PC-9 (cell line): ENCODE measurements at regions not wholly inside any gene's neighbourhood (a gene's known extent, or its start where the extent isn't known, plus 50 kb on each side); places are given as distances from the start of the nearest gene placed in this dataset.

Experiments used
- BruUV-seq: library from RNA; stranded (reverse); fragments of 400-500 nt; replicated peaks from 2 replicates; lab custom pipeline; 2021; lab: Mats Ljungman, UMichigan
- CTCF ChIA-PET: fragments of 300-600 bp; sonication (Branson Sonifier 250); formaldehyde crosslinking; loops from one replicate; lab custom pipeline; 2022; ENCODE audit warnings: antibody characterized with exemption; lab: Charles Lee
- POLR2A ChIA-PET: fragments of 300-600 bp; sonication (Branson Sonifier 250); formaldehyde crosslinking; loops from one replicate; lab custom pipeline; 2022; ENCODE audit warnings: antibody characterized with exemption; ENCODE audit not compliant: unreplicated experiment; lab: Charles Lee
- DNase-seq, 2 experiments: peaks; one replicate each; pipeline versions ENCODE4 v3.0.0 to v3.0.0-alpha.2; 2015 to 2022; ENCODE audit warnings: mixed read lengths in 1 of 2
- H2AFZ ChIP-seq: fragments of 200-600 bp; sonication (generic); 2 replicates; pipeline ENCODE4 v1.8.1; 2017; ENCODE audit warnings: antibody characterized with exemption
- H3F3A ChIP-seq: fragments of 200-600 bp; sonication (generic); 2 replicates; pipeline ENCODE4 v1.8.1; 2017; ENCODE audit warnings: antibody characterized with exemption, mild to moderate bottlenecking, low read depth; ENCODE audit not compliant: insufficient read depth
- H3K27ac ChIP-seq: fragments of 200-600 bp; sonication (generic); 2 replicates; pipeline ENCODE4 v1.6.1; 2016; ENCODE audit warnings: mixed run types
- H3K27me3 ChIP-seq: fragments of 200-600 bp; sonication (generic); 2 replicates; pipeline ENCODE4 v1.6.1; 2016; ENCODE audit warnings: low read depth, mixed run types; ENCODE audit not compliant: insufficient read depth
- H3K36me3 ChIP-seq: fragments of 200-600 bp; sonication (generic); 2 replicates; pipeline ENCODE4 v1.6.1; 2016; ENCODE audit warnings: low read depth, mixed run types
- H3K4me1 ChIP-seq: fragments of 200-600 bp; sonication (generic); replicated peaks from 2 replicates; pipeline ENCODE4 v1.6.1; 2016; ENCODE audit warnings: mixed run types; ENCODE audit not compliant: insufficient read depth
- H3K4me2 ChIP-seq: fragments of 200-600 bp; sonication (generic); 2 replicates; pipeline ENCODE4 v1.6.1; 2017; ENCODE audit warnings: mixed run types
- H3K4me3 ChIP-seq: fragments of 200-600 bp; sonication (generic); 2 replicates; pipeline ENCODE4 v1.6.1; 2016; ENCODE audit warnings: mixed run types
- H3K79me2 ChIP-seq: fragments of 200-600 bp; sonication (generic); 2 replicates; pipeline ENCODE4 v1.6.1; 2017; ENCODE audit warnings: low read depth, mixed run types
- H3K9me2 ChIP-seq: fragments of 200-600 bp; sonication (generic); 2 replicates; pipeline ENCODE4 v1.8.1; 2017; ENCODE audit warnings: mild to moderate bottlenecking; ENCODE audit not compliant: insufficient read depth
- H3K9me3 ChIP-seq: fragments of 200-600 bp; sonication (generic); 2 replicates; pipeline ENCODE4 v1.8.1; 2016; ENCODE audit warnings: low read depth; ENCODE audit not compliant: insufficient read depth
- H4K20me1 ChIP-seq: fragments of 200-600 bp; sonication (generic); 2 replicates; pipeline ENCODE4 v1.8.1; 2017; ENCODE audit not compliant: insufficient read depth
- EZH2 ChIP-seq: fragments of 200-600 bp; sonication (generic); IDR thresholded peaks from 2 replicates; pipeline ENCODE4 v1.8.0; 2017; ENCODE audit warnings: antibody characterized with exemption, low read depth
- intact Hi-C: fragments of 100-400 bp; cut with micrococcal nuclease; formaldehyde crosslinking; loops from one replicate; pipeline ENCODE4 v1.10.0; 2022; ENCODE audit not compliant: unreplicated experiment
- TF ChIP-seq, protein P1 (sequence below): fragments of 200-600 bp; sonication (generic); conservative IDR thresholded peaks from 2 replicates; pipeline ENCODE4 v1.6.1; 2017; ENCODE audit warnings: mixed run types, antibody characterized with exemption, mild to moderate bottlenecking, moderate library complexity

DNA sequence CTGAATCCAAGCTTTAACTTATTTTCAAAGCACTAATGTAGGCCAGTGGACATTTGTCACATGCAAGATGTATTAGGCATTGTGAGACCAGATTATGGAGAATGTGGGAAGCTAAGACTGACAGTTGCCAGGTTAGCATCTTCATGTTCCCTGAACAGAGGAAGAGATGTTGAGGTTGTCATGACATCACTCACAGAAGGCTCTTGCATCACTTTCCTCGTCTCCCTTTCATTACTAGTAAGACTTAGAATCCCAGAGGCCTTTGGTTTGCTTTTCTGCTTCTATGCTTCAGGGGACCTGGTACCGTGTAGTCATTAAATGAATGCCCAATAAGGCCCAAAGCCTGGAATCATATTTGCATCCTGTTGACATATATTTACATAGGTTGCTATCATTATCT, 76.4 kb upstream of the RPS23 start:
- Histone ChIP-seq H3K79me2 (no peaks in the 10 kb centered on the region), H3K36me3 (no peaks in the 10 kb centered on the region), H3K4me2 (no peak overlapping the region), H3K27me3 (no peaks in the 10 kb centered on the region), H3F3A (peaks cover 7% of the 10 kb centered on the region), H3K27ac (no peak overlapping the region), H4K20me1 (no peaks in the 10 kb centered on the region), H3K9me3 (no peaks in the 10 kb centered on the region), H3K9me2 (no peaks in the 10 kb centered on the region), H3K4me1 (peaks cover 6% of the 10 kb centered on the region), H2AFZ (no peak overlapping the region), H3K4me3 (no peak overlapping the region)
- ChIA-PET CTCF (interaction anchor here (0.6 kb wide), 1 partner anchor 1415 kb away, joined by 3 read pairs; no protein-coding TSS in a partner anchor), POLR2A (no interaction called here)
- intact Hi-C loops, result loop anchor here (5.0 kb wide), 3 partner anchors 438 to 1358 kb away; no protein-coding TSS in a partner anchor
- no TSS peak for BruUV-seq
- no peak for DNase-seq
- TF ChIP-seq EZH2, result no peak
- TF ChIP-seq, protein P1, sequence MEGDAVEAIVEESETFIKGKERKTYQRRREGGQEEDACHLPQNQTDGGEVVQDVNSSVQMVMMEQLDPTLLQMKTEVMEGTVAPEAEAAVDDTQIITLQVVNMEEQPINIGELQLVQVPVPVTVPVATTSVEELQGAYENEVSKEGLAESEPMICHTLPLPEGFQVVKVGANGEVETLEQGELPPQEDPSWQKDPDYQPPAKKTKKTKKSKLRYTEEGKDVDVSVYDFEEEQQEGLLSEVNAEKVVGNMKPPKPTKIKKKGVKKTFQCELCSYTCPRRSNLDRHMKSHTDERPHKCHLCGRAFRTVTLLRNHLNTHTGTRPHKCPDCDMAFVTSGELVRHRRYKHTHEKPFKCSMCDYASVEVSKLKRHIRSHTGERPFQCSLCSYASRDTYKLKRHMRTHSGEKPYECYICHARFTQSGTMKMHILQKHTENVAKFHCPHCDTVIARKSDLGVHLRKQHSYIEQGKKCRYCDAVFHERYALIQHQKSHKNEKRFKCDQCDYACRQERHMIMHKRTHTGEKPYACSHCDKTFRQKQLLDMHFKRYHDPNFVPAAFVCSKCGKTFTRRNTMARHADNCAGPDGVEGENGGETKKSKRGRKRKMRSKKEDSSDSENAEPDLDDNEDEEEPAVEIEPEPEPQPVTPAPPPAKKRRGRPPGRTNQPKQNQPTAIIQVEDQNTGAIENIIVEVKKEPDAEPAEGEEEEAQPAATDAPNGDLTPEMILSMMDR, result no peak

DNA sequence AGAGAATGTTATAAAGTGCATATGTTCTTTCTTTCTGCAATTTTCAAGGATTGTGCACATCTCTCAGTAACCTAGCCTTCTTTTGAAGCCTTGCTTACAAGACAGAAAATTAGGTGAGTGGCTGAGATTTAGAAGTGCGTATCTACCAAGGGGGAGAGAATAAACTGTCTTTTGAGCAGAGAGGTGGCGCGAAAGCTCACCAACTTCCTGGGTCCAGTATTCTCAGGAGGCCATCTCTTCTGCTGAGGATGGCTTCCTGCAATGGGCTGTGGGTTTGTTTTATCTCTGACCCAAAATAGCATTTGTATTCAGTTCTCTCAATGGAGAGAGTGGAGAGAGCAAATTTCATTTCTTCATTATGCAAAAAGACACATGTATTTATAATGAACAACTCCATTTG, 75.4 kb upstream of the RPS23 start:
- Histone ChIP-seq H3F3A (peaks cover 7% of the 10 kb centered on the region), H3K4me1 (peaks cover 6% of the 10 kb centered on the region), H3K27me3 (no peaks in the 10 kb centered on the region), H3K79me2 (no peaks in the 10 kb centered on the region), H3K9me3 (no peaks in the 10 kb centered on the region), H2AFZ (no peak overlapping the region), H3K9me2 (no peaks in the 10 kb centered on the region), H3K36me3 (no peaks in the 10 kb centered on the region), H3K27ac (no peak overlapping the region), H3K4me3 (no peak overlapping the region), H3K4me2 (no peak overlapping the region), H4K20me1 (no peaks in the 10 kb centered on the region)
- TF ChIP-seq EZH2, result no peak
- TF ChIP-seq, protein P1, result no peak
- no peak for DNase-seq
- CTCF ChIA-PET, result no interaction called here
- POLR2A ChIA-PET, result no interaction called here
- intact Hi-C loops, result loop anchor here (2.0 to 5.0 kb wide), 4 partner anchors 67 to 1359 kb away; no protein-coding TSS in a partner anchor
- BruUV-seq, result no TSS peak

DNA sequence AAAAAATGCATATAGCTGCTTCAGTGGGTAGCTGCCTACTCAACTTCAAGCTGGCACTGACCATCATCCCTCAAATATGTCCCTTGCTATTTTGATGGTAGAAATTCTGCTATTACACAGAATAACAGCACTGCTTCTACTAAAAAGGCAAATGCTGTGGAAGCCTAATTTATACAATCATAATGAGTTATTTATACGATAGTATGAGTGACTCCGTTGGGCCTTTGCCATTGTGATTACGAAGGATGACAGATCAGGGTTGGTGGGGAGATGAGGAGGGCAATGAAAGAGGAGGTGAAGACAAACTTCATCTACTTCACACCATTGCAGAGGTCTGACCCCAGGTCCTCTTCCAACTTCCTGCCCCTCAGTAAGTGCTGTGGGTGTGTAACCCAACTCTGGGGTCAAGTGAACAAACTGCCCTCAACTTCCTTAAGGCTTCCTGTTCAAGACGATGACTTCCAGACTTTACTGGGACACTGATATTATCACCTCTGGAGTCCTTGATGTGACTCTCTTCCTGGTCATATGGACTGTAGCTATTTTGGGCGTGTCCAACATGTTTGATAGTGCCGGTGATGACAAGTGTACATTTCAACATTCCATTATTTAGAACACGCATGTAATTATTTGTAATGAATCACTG, 74.1 kb upstream of the RPS23 start:
- CTCF ChIA-PET, result interaction anchor here (0.6 kb wide), 1 partner anchor 39 kb away, joined by 3 read pairs; no protein-coding TSS in a partner anchor

More for the DNA sequence above, 74.1 kb upstream of the RPS23 start:
- POLR2A ChIA-PET, result interaction anchor here (0.6 kb wide), 2 partner anchors 178 to 1210 kb away, joined by 4 to 5 read pairs; no protein-coding TSS in a partner anchor
- H2AFZ ChIP-seq, result no peak overlapping the region
- no peaks in the 10 kb centered on the region for H4K20me1 ChIP-seq
- H3K79me2 ChIP-seq, result no peaks in the 10 kb centered on the region
- no peak overlapping the region for H3K27ac ChIP-seq
- H3F3A ChIP-seq, result peaks cover 7% of the 10 kb centered on the region
- no peak overlapping the region for H3K4me3 ChIP-seq
- no peak for DNase-seq
- H3K9me2 ChIP-seq, result no peaks in the 10 kb centered on the region
- H3K4me1 ChIP-seq, result no peaks in the 10 kb centered on the region; the same call in 1 of the 2 replicates
- no peak overlapping the region for H3K4me2 ChIP-seq
- no peaks in the 10 kb centered on the region for H3K9me3 ChIP-seq
- no peak for TF ChIP-seq EZH2
- TF ChIP-seq, protein P1, result no peak
- no peaks in the 10 kb centered on the region for H3K36me3 ChIP-seq
- BruUV-seq, result no TSS peak
- intact Hi-C loops, result loop anchor here (1.0 to 5.0 kb wide), 5 partner anchors 69 to 1360 kb away; no protein-coding TSS in a partner anchor
- H3K27me3 ChIP-seq, result no peaks in the 10 kb centered on the region
